MM.1S (cell line): ENCODE measurements at regions not wholly inside any gene's neighbourhood (a gene's known extent, or its start where the extent isn't known, plus 50 kb on each side); places are given as distances from the start of the nearest gene placed in this dataset.

Source experiments
- EZH2 ChIP-seq: fragments of 300-600 bp; sonication (generic); optimal IDR thresholded peaks from 2 replicates; pipeline ENCODE3; 2017; ENCODE audit warnings: low read depth, mild to moderate bottlenecking, antibody characterized with exemption, low read length, mixed read lengths
- EZH2phosphoT487 ChIP-seq: fragments of 300-600 bp; sonication (generic); IDR thresholded peaks from 2 replicates; pipeline ENCODE4 v1.6.1; 2018; ENCODE audit warnings: antibody characterized with exemption, low read length
- TF ChIP-seq, protein P1 (sequence below): fragments of 300-600 bp; sonication (generic); IDR thresholded peaks from 2 replicates; pipeline ENCODE4 v1.5.1; 2016; ENCODE audit warnings: antibody characterized with exemption, low read length, mixed read lengths

DNA sequence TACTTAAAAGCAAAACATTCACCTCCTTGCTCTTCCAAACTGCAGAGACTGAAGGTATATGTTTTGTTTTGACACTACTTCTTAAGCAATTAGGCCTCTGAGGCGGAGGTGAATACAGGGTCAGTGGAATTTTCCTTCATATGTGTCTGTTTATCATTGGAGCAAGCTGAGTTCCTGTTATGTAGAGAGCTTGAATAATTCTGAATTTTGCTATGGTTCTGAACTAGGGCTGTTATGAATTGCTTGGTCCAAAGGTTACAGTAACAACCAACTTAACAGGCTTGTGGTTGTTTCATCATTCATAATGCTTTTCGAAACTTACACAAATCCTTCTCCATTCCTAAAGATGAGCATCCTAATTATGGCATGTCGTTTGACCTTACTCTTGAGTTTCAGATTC lies 444.6 kb upstream of the MEF2C start:
- TF ChIP-seq, protein P1, sequence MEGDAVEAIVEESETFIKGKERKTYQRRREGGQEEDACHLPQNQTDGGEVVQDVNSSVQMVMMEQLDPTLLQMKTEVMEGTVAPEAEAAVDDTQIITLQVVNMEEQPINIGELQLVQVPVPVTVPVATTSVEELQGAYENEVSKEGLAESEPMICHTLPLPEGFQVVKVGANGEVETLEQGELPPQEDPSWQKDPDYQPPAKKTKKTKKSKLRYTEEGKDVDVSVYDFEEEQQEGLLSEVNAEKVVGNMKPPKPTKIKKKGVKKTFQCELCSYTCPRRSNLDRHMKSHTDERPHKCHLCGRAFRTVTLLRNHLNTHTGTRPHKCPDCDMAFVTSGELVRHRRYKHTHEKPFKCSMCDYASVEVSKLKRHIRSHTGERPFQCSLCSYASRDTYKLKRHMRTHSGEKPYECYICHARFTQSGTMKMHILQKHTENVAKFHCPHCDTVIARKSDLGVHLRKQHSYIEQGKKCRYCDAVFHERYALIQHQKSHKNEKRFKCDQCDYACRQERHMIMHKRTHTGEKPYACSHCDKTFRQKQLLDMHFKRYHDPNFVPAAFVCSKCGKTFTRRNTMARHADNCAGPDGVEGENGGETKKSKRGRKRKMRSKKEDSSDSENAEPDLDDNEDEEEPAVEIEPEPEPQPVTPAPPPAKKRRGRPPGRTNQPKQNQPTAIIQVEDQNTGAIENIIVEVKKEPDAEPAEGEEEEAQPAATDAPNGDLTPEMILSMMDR, result no peak
- TF ChIP-seq EZH2phosphoT487, result no peak
- TF ChIP-seq EZH2, result no peak
